ENCODE measurements at regions not wholly inside any gene's neighbourhood (a gene's known extent, or its start where the extent isn't known, plus 50 kb on each side); places are given as distances from the start of the nearest gene placed in this dataset.
"Not testable (repeated sequence)": the region's sequence is repeated elsewhere in the genome, so short reads cannot be mapped to it uniquely, and the experiment has no call there.

DNA sequence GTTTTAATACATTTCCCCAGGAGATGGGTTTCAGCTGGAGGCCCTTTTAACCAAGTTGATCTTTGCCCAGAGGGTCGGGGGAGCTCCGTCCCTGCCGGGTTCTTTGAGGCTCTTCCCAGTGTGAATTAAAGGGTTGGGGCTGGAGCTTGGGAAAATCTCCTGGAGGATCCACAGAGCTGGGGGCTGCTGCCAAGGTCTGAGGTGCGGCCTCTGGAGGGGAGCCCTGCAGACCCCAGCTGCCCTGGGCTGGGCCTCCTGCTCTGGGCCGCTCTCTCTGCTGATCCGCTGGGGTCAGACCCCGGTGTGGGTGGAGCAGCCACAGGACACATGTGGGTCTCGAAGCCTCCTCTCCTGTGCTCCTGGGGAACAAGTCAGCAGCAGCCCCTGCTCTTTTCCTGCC, 51.4 kb upstream of the SFSWAP start:
- DNase-seq; ATAC-seq; H3K27ac Mint-ChIP-seq; H3K4me1 Mint-ChIP-seq; H3K36me3 Mint-ChIP-seq (ENCODE audit: low read depth); H3K4me3 Mint-ChIP-seq; H3K9me3 Mint-ChIP-seq: not testable (repeated sequence)
- peaks cover 17% of the 10 kb centered on the region for H3K27me3 Mint-ChIP-seq

DNA sequence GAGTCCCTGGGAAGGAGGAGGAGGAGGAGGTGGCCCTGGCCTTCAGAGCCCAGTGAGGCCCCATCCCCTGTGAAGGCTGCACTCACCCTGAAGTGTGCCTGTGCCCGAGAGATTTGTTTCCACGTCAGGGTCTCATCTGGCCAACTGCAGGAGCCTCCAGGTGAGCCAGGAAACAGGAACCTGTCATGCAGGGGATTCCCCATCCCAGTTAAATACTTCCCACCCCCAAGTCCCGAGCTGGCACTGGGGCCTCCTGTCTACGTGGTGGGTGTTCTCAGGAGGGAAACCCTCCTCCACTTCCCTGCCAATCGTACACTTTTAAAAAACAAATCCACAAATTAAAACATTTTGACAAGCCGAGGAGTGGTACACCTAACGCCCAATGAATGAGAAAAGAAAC, 50.9 kb upstream of the SFSWAP start:
- peaks cover 17% of the 10 kb centered on the region for H3K27me3 Mint-ChIP-seq
- not testable (repeated sequence) for H3K4me1 Mint-ChIP-seq; H3K36me3 Mint-ChIP-seq (ENCODE audit: low read depth); H3K4me3 Mint-ChIP-seq; H3K9me3 Mint-ChIP-seq; ATAC-seq; DNase-seq; H3K27ac Mint-ChIP-seq

DNA sequence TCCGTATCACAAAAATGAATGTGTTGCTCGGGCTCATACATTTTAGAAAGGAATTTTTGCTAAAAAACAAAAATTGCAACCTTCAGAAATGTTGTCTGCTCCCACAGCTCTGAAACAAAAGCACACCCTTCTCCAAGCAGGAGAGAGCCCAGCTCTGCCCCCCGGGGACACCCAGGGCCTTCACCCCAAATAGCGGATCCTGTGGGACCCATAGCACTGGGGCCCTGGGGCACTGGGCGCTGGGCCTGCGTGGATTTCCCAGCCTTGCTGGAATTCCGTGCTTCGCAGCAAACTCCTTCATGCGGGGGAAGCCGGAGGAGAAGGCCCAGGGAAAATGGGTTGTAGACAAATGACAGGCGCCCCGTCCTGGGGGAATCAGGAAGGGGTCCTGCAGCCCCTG, 50.5 kb upstream of the SFSWAP start:
- H3K36me3 Mint-ChIP-seq (ENCODE audit: low read depth); H3K4me1 Mint-ChIP-seq; DNase-seq; H3K27ac Mint-ChIP-seq; ATAC-seq; H3K4me3 Mint-ChIP-seq; H3K9me3 Mint-ChIP-seq: not testable (repeated sequence)
- H3K27me3 Mint-ChIP-seq: peaks cover 17% of the 10 kb centered on the region

Data from activated naive CD8-positive, alpha-beta T cell treated with anti-CD3 and anti-CD28 coated beads, Interleukin-2, amount 50 U/mL, for 24 hours (primary cell).